WTC11 (cell line): ENCODE measurements at regions not wholly inside any gene's neighbourhood (a gene's known extent, or its start where the extent isn't known, plus 50 kb on each side); places are given as distances from the start of the nearest gene placed in this dataset.
A peak's percentile ranks its signal among the peaks of the same experiment; 100 is the strongest.

ENCODE experiments used
- ATAC-seq: fragments of 200-7000 bp; cut with Tn5 transposase; 2 replicates; pipeline ENCODE4 v1.10.0; 2021; ENCODE audit warnings: mild to moderate bottlenecking, moderate library complexity
- CTCF ChIA-PET: fragments of 300-600 bp; sonication (Branson Sonifier 250); formaldehyde crosslinking; loops from one replicate; lab custom pipeline; 2021; ENCODE audit warnings: antibody characterized with exemption; lab: Charles Lee
- POLR2A ChIA-PET: fragments of 350-600 bp; sonication (Branson Sonifier 250); formaldehyde crosslinking; loops from one replicate; lab custom pipeline; 2021; ENCODE audit warnings: antibody characterized with exemption; lab: Charles Lee
- DNase-seq: peaks from one replicate; pipeline ENCODE4 v3.0.0; 2021; ENCODE audit warnings: low spot score
- H3K27ac Mint-ChIP-seq: 2 replicates; pipeline ENCODE4 v1.8.0; 2021; ENCODE audit warnings: mixed read lengths
- H3K27me3 Mint-ChIP-seq: 2 replicates; pipeline ENCODE4 v1.8.0; 2021; ENCODE audit warnings: low read depth, mild to moderate bottlenecking, moderate library complexity, mixed read lengths
- H3K36me3 Mint-ChIP-seq: 2 replicates; pipeline ENCODE4 v1.8.0; 2021; ENCODE audit warnings: mixed read lengths
- H3K4me1 Mint-ChIP-seq: 2 replicates; pipeline ENCODE4 v1.8.0; 2022; ENCODE audit warnings: mixed read lengths
- H3K4me3 Mint-ChIP-seq: 2 replicates; pipeline ENCODE4 v1.8.0; 2021; ENCODE audit warnings: mild to moderate bottlenecking, moderate library complexity, mixed read lengths
- H3K9me3 Mint-ChIP-seq: 2 replicates; pipeline ENCODE4 v1.8.0; 2021; ENCODE audit warnings: mixed read lengths
- ATF1 ChIP-seq: sonication (generic); formaldehyde crosslinking; IDR thresholded peaks from 2 replicates; pipeline ENCODE4 v1.8.1; 2023; ENCODE audit warnings: mild to moderate bottlenecking, moderate library complexity, missing genetic modification reagents
- ELF4 ChIP-seq: sonication (generic); formaldehyde crosslinking; IDR thresholded peaks from 2 replicates; pipeline ENCODE4 v1.8.1; 2022; ENCODE audit warnings: low read depth, mild to moderate bottlenecking, moderate library complexity, missing genetic modification reagents
- FOXK1 ChIP-seq: sonication (generic); formaldehyde crosslinking; IDR thresholded peaks from 2 replicates; pipeline ENCODE4 v1.8.0; 2022; ENCODE audit warnings: mild to moderate bottlenecking, moderate library complexity, missing genetic modification reagents
- GRHL2 ChIP-seq: fragments of 250-450 bp; sonication (Bioruptor Pico); IDR thresholded peaks from 2 replicates; pipeline ENCODE4 v1.8.0; 2022; ENCODE audit warnings: mild to moderate bottlenecking, moderate library complexity; ENCODE audit not compliant: insufficient replicate concordance, severe bottlenecking
- HMGA2 ChIP-seq: fragments of 250-450 bp; sonication (Bioruptor Pico); IDR thresholded peaks from 2 replicates; pipeline ENCODE4 v1.4.0; 2021; ENCODE audit warnings: mild to moderate bottlenecking, moderate library complexity
- IRF2 ChIP-seq: sonication (generic); formaldehyde crosslinking; IDR thresholded peaks from 2 replicates; pipeline ENCODE4 v1.8.0; 2022; ENCODE audit warnings: low read depth, missing genetic modification reagents, borderline replicate concordance
- JAZF1 ChIP-seq: fragments of 250-450 bp; sonication (Bioruptor Pico); IDR thresholded peaks from 2 replicates; pipeline ENCODE4 v1.9.0; 2021; ENCODE audit warnings: moderate library complexity, mild to moderate bottlenecking, inconsistent platforms
- JUN ChIP-seq: sonication (generic); formaldehyde crosslinking; IDR thresholded peaks from 2 replicates; pipeline ENCODE4 v1.8.0; 2023; ENCODE audit warnings: mild to moderate bottlenecking, missing genetic modification reagents
- KAT7 ChIP-seq: sonication (generic); formaldehyde crosslinking; IDR thresholded peaks from 2 replicates; pipeline ENCODE4 v1.8.1; 2023; ENCODE audit warnings: missing genetic modification reagents, mild to moderate bottlenecking, borderline replicate concordance
- MXD4 ChIP-seq: fragments of 250-450 bp; sonication (Bioruptor Pico); IDR thresholded peaks from 2 replicates; pipeline ENCODE4 v1.8.0; 2021; ENCODE audit warnings: mild to moderate bottlenecking, moderate library complexity, borderline replicate concordance
- MYBL2 ChIP-seq: sonication (generic); formaldehyde crosslinking; IDR thresholded peaks from 2 replicates; pipeline ENCODE4 v1.8.1; 2023; ENCODE audit warnings: mild to moderate bottlenecking, moderate library complexity, missing genetic modification reagents
- NR1H2 ChIP-seq: sonication (generic); formaldehyde crosslinking; IDR thresholded peaks from 2 replicates; pipeline ENCODE4 v1.9.0; 2021; ENCODE audit warnings: mild to moderate bottlenecking, moderate library complexity, missing genetic modification reagents
- NR3C1 ChIP-seq: sonication (generic); formaldehyde crosslinking; conservative IDR thresholded peaks from 2 replicates; pipeline ENCODE4 v1.8.1; 2023; ENCODE audit warnings: low read depth, mild to moderate bottlenecking, missing genetic modification reagents
- OVOL2 ChIP-seq: fragments of 250-450 bp; sonication (Bioruptor Pico); IDR thresholded peaks from 2 replicates; pipeline ENCODE4 v1.9.0; 2021; ENCODE audit warnings: mild to moderate bottlenecking, borderline replicate concordance
- SP1 ChIP-seq: sonication (generic); formaldehyde crosslinking; conservative IDR thresholded peaks from 2 replicates; pipeline ENCODE4 v1.8.1; 2022; ENCODE audit warnings: missing genetic modification reagents
- TCF7 ChIP-seq: sonication (generic); formaldehyde crosslinking; IDR thresholded peaks from 2 replicates; pipeline ENCODE4 v1.8.0; 2022; ENCODE audit warnings: mild to moderate bottlenecking, low read depth, missing genetic modification reagents, moderate library complexity
- TF ChIP-seq, protein P1 (sequence below): fragments of 250-450 bp; sonication (Bioruptor Pico); IDR thresholded peaks from 2 replicates; pipeline ENCODE4 v1.9.0; 2021; ENCODE audit warnings: mild to moderate bottlenecking
- TF ChIP-seq, protein P2 (sequence below): fragments of 250-450 bp; sonication (Bioruptor Pico); IDR thresholded peaks from 2 replicates; pipeline ENCODE4 v1.9.0; 2021; ENCODE audit warnings: moderate library complexity, mild to moderate bottlenecking, inconsistent platforms, borderline replicate concordance
- TF ChIP-seq, protein P3 (sequence below): sonication (generic); formaldehyde crosslinking; IDR thresholded peaks from 2 replicates; pipeline ENCODE4 v1.8.1; 2023; ENCODE audit warnings: mild to moderate bottlenecking, missing genetic modification reagents, moderate library complexity
- TF ChIP-seq, protein P4 (sequence below): sonication (generic); formaldehyde crosslinking; IDR thresholded peaks from 2 replicates; pipeline ENCODE4 v1.8.0; 2023; ENCODE audit warnings: missing genetic modification reagents, mild to moderate bottlenecking, borderline replicate concordance
- TF ChIP-seq, protein P5 (sequence below): sonication (generic); formaldehyde crosslinking; conservative IDR thresholded peaks from 2 replicates; pipeline ENCODE4 v1.8.1; 2022; ENCODE audit warnings: mild to moderate bottlenecking, missing genetic modification reagents
- TF ChIP-seq, protein P6 (sequence below): fragments of 250-450 bp; sonication (Bioruptor Pico); IDR thresholded peaks from 2 replicates; pipeline ENCODE4 v1.9.0; 2021; ENCODE audit warnings: mild to moderate bottlenecking

DNA sequence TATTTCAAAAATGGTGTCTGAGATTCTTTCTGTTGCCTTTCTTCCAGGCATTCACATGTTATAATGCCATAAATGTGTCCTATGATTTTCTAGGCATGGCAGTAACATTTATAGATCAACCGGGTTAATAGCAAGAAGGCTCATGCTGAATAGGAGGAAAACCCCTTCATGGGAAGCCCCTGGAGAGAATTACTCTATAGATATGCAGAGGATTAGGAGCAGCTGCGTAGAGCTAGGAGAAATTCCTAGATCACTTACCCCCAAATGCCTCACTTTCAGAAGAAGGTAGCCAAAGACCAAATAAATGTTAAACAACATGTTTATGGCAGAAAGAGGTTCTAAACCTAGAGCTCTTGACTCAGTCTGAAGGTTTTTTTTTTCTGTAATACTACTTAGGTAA is 153.4 kb upstream of the CTNNA2 start:
- peaks cover 12% of the 10 kb centered on the region for H3K9me3 Mint-ChIP-seq
- no peak overlapping the region for H3K27ac Mint-ChIP-seq
- POLR2A ChIA-PET: interaction anchor here (1.0 kb wide), 1 partner anchor 14 kb away, joined by 5 read pairs; no protein-coding TSS in a partner anchor
- H3K27me3 Mint-ChIP-seq: no peaks in the 10 kb centered on the region
- TF ChIP-seq, protein P1, sequence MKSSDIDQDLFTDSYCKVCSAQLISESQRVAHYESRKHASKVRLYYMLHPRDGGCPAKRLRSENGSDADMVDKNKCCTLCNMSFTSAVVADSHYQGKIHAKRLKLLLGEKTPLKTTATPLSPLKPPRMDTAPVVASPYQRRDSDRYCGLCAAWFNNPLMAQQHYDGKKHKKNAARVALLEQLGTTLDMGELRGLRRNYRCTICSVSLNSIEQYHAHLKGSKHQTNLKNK (CRISPR knock-in tag): no peak
- TF ChIP-seq, protein P2, sequence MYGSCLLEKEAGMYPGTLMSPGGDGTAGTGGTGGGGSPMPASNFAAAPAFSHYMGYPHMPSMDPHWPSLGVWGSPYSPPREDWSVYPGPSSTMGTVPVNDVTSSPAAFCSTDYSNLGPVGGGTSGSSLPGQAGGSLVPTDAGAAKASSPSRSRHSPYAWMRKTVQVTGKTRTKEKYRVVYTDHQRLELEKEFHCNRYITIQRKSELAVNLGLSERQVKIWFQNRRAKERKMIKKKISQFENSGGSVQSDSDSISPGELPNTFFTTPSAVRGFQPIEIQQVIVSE (CRISPR knock-in tag): no peak
- TF ChIP-seq, protein P3, sequence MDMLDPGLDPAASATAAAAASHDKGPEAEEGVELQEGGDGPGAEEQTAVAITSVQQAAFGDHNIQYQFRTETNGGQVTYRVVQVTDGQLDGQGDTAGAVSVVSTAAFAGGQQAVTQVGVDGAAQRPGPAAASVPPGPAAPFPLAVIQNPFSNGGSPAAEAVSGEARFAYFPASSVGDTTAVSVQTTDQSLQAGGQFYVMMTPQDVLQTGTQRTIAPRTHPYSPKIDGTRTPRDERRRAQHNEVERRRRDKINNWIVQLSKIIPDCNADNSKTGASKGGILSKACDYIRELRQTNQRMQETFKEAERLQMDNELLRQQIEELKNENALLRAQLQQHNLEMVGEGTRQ: no peak
- no peak for TF ChIP-seq TCF7 (CRISPR knock-in tag)
- TF ChIP-seq NR3C1 (CRISPR knock-in tag): no peak
- TF ChIP-seq SP1: no peak
- TF ChIP-seq FOXK1 (CRISPR knock-in tag): no peak
- TF ChIP-seq, protein P4, sequence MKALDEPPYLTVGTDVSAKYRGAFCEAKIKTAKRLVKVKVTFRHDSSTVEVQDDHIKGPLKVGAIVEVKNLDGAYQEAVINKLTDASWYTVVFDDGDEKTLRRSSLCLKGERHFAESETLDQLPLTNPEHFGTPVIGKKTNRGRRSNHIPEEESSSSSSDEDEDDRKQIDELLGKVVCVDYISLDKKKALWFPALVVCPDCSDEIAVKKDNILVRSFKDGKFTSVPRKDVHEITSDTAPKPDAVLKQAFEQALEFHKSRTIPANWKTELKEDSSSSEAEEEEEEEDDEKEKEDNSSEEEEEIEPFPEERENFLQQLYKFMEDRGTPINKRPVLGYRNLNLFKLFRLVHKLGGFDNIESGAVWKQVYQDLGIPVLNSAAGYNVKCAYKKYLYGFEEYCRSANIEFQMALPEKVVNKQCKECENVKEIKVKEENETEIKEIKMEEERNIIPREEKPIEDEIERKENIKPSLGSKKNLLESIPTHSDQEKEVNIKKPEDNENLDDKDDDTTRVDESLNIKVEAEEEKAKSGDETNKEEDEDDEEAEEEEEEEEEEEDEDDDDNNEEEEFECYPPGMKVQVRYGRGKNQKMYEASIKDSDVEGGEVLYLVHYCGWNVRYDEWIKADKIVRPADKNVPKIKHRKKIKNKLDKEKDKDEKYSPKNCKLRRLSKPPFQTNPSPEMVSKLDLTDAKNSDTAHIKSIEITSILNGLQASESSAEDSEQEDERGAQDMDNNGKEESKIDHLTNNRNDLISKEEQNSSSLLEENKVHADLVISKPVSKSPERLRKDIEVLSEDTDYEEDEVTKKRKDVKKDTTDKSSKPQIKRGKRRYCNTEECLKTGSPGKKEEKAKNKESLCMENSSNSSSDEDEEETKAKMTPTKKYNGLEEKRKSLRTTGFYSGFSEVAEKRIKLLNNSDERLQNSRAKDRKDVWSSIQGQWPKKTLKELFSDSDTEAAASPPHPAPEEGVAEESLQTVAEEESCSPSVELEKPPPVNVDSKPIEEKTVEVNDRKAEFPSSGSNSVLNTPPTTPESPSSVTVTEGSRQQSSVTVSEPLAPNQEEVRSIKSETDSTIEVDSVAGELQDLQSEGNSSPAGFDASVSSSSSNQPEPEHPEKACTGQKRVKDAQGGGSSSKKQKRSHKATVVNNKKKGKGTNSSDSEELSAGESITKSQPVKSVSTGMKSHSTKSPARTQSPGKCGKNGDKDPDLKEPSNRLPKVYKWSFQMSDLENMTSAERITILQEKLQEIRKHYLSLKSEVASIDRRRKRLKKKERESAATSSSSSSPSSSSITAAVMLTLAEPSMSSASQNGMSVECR: no peak
- TF ChIP-seq ELF4 (CRISPR knock-in tag): no peak
- no peak for TF ChIP-seq KAT7 (CRISPR knock-in tag)
- TF ChIP-seq GRHL2: no peak
- no peak for TF ChIP-seq JAZF1 (CRISPR knock-in tag)
- TF ChIP-seq, all 79 proteins: peak for 0
- Mint-ChIP-seq H3K36me3 (no peaks in the 10 kb centered on the region), H3K4me1 (peaks cover 20% of the 10 kb centered on the region), H3K4me3 (no peak overlapping the region)
- DNase-seq: no peak
- CTCF ChIA-PET: no interaction called here
- peak; percentile 70 for ATAC-seq

DNA sequence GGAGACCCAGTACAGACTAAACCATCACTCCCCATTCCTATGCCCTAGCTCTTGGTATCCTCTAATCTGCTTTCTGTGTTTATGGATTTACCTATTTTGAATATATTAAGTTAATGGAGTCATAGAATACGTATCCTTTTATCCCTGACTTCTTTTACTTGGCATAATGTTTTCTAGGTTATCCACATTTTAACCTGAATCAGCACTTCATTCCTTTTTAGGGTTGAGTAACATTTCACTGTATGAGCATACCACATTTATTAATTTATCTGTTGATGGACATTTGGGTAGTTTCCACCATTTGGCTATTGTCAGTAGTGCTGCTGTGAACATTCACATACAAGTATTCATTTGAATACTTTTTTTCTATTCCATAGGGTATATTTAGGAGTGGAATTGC is 157.3 kb upstream of the CTNNA2 start:
- ATAC-seq (no peak), DNase-seq (no peak)
- ChIA-PET POLR2A (interaction anchor here (0.6 kb wide), 1 partner anchor 890 kb away, joined by 6 read pairs; no protein-coding TSS in a partner anchor), CTCF (no interaction called here)
- H3K27ac Mint-ChIP-seq: no peak overlapping the region
- H3K4me3 Mint-ChIP-seq: no peak overlapping the region
- peaks cover 39% of the 10 kb centered on the region for H3K9me3 Mint-ChIP-seq
- no peaks in the 10 kb centered on the region for H3K27me3 Mint-ChIP-seq
- peaks cover 2% of the 10 kb centered on the region; the same call in 1 of the 2 replicates for H3K36me3 Mint-ChIP-seq
- H3K4me1 Mint-ChIP-seq: peaks cover 20% of the 10 kb centered on the region
- TF ChIP-seq, protein P5, sequence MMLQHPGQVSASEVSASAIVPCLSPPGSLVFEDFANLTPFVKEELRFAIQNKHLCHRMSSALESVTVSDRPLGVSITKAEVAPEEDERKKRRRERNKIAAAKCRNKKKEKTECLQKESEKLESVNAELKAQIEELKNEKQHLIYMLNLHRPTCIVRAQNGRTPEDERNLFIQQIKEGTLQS: no peak
- TF ChIP-seq HMGA2: no peak
- TF ChIP-seq, protein P4: no peak
- TF ChIP-seq MXD4 (CRISPR knock-in tag): no peak
- no peak for TF ChIP-seq ATF1
- TF ChIP-seq NR1H2 (CRISPR knock-in tag): no peak
- no peak for TF ChIP-seq MYBL2
- no peak for TF ChIP-seq JUN (CRISPR knock-in tag)
- no peak for TF ChIP-seq IRF2 (CRISPR knock-in tag)
- no peak for TF ChIP-seq FOXK1 (CRISPR knock-in tag)
- TF ChIP-seq, protein P6, sequence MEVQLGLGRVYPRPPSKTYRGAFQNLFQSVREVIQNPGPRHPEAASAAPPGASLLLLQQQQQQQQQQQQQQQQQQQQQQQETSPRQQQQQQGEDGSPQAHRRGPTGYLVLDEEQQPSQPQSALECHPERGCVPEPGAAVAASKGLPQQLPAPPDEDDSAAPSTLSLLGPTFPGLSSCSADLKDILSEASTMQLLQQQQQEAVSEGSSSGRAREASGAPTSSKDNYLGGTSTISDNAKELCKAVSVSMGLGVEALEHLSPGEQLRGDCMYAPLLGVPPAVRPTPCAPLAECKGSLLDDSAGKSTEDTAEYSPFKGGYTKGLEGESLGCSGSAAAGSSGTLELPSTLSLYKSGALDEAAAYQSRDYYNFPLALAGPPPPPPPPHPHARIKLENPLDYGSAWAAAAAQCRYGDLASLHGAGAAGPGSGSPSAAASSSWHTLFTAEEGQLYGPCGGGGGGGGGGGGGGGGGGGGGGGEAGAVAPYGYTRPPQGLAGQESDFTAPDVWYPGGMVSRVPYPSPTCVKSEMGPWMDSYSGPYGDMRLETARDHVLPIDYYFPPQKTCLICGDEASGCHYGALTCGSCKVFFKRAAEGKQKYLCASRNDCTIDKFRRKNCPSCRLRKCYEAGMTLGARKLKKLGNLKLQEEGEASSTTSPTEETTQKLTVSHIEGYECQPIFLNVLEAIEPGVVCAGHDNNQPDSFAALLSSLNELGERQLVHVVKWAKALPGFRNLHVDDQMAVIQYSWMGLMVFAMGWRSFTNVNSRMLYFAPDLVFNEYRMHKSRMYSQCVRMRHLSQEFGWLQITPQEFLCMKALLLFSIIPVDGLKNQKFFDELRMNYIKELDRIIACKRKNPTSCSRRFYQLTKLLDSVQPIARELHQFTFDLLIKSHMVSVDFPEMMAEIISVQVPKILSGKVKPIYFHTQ (CRISPR knock-in tag): no peak
- no peak for TF ChIP-seq OVOL2 (CRISPR knock-in tag)
